DOHH2 (cell line): ENCODE measurements at regions not wholly inside any gene's neighbourhood (a gene's known extent, or its start where the extent isn't known, plus 50 kb on each side); places are given as distances from the start of the nearest gene placed in this dataset.

ENCODE experiments used
- EZH2phosphoT487 ChIP-seq: fragments of 200-600 bp; sonication (generic); IDR thresholded peaks from 2 replicates; pipeline ENCODE4 v1.6.1; 2017; ENCODE audit warnings: borderline replicate concordance, mild to moderate bottlenecking, antibody characterized with exemption, low read length, moderate library complexity, mixed read lengths
- TF ChIP-seq, protein P1 (sequence below): fragments of 200-600 bp; sonication (generic); IDR thresholded peaks from one replicate; pipeline ENCODE4 v1.5.1; 2014; ENCODE audit warnings: antibody characterized with exemption, mild to moderate bottlenecking, low read depth, low read length; ENCODE audit not compliant: poor library complexity, severe bottlenecking

DNA sequence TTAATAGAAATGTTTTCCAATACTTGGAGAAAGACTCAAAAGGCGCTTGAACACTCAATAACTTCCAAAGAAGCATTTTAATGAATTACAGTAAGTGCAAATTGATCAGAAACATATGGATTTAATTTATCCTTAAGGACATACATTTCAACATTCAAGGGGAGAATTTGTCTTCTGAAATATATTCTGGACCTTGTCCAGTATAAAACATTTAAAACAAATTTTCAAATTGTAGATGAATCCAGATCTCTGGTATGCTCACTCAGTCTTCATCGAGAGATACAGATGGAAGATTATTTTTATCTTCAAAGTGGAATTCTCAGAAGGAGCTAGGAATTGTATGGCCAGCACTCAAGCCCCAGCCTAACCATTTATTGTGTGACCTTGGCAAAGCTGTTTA, 310.4 kb downstream of the ZNF674 start:
- no peak for TF ChIP-seq EZH2phosphoT487
- TF ChIP-seq, protein P1, sequence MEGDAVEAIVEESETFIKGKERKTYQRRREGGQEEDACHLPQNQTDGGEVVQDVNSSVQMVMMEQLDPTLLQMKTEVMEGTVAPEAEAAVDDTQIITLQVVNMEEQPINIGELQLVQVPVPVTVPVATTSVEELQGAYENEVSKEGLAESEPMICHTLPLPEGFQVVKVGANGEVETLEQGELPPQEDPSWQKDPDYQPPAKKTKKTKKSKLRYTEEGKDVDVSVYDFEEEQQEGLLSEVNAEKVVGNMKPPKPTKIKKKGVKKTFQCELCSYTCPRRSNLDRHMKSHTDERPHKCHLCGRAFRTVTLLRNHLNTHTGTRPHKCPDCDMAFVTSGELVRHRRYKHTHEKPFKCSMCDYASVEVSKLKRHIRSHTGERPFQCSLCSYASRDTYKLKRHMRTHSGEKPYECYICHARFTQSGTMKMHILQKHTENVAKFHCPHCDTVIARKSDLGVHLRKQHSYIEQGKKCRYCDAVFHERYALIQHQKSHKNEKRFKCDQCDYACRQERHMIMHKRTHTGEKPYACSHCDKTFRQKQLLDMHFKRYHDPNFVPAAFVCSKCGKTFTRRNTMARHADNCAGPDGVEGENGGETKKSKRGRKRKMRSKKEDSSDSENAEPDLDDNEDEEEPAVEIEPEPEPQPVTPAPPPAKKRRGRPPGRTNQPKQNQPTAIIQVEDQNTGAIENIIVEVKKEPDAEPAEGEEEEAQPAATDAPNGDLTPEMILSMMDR: no peak
